DMS 273 (cell line): ENCODE measurements at regions not wholly inside any gene's neighbourhood (a gene's known extent, or its start where the extent isn't known, plus 50 kb on each side); places are given as distances from the start of the nearest gene placed in this dataset.

ENCODE experiments used
- DNase-seq: peaks from one replicate; lab custom pipeline; 2025; ENCODE audit not compliant: unreplicated experiment; lab: John Stamatoyannopoulos, UW

GRCh38 chr15:72966641-72967040, 85.6 kb upstream of the NEO1 start:
- no peak for DNase-seq

DNA sequence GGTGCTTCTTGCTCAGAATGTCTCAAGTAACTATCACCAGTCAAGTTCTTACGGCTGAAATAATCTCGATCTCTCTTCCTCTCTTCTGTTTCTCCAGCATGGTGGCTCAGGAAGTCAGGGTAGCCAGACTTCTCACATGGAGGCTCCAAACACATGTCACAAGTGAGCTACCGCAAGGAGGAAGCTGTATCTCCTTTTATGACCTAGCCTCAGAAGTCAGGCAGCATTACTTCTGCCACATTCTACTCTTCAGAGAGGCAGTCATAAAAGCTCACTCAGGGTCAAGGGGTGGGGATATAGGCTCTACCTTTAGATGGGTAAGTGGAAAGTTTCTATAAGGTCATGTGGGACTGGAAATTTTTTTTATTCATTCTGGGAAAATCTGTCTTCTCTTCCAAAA, 86.6 kb upstream of the NEO1 start:
- DNase-seq = no peak

DNA sequence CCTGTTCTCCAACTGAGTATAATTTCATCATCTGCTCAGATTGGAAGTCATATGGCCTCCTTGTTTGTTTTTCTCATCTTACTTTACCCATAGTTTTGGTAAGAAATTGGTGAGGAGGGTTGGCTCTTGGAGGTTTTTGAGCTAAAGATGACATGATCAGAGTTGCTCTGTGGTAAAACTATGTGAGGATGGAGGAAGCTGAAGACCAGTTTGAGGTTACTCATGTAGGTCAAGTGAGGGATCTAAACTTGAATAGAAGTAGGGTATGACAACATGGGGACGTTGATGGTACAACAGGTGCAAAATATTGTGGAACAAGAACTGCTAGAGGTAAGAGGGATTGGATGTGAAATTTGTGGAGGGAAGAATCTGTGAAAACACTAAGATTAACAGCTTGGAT, 87.7 kb upstream of the NEO1 start:
- DNase-seq = no peak

GRCh38 chr15:72964135-72964534, 88.1 kb upstream of the NEO1 start:
- DNase-seq = no peak

- DNase-seq = no peak
Measured at GRCh38 chr15:72962054-72962702, 90.1 kb upstream of the NEO1 start.

DNA sequence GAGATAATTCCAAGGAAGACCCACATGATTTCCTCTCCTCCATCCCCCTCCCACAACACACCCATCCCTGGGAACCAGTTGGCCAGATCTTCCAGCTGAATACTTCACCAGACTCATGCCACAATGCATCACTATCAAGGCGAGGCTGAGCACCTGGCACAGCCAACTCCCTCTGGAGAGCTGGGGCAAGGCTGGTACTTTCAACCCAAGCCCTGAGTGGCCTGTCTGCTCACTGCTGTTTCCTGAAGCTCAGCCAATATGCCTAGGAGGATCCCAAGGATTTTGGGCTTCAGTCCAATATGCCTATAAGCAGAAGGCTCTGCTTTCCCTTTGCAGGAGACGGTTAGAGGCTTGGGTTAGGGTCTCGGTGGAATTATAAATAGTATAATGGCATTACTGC, 90.9 kb upstream of the NEO1 start:
- DNase-seq = peak; percentile 85

DNA sequence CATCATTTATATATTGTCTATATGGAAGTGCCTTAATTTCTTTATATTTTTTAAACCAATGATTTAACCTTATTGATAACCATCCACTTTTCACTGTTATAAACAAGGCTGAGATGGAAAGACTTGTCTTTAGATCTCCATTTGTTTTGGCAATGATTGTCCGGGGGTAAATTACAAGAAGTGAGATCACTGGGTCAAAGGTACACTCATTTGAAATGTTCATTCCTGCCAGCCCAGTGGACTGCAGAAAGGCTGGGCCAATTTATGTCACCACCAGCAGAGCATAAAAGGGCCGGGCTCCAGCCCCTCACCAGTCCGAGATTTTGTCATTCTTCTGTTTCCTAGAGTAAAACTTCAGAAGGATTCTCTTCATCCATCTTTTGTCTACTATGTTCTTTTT, 93.6 kb upstream of the NEO1 start:
- DNase-seq = no peak

- DNase-seq = no peak
Measured at GRCh38 chr15:72953306-72953705, 99.0 kb upstream of the NEO1 start.

- DNase-seq = peak; percentile 22
Measured at GRCh38 chr15:72952151-72952550, 100.1 kb upstream of the NEO1 start.

GRCh38 chr15:72948662-72949061, 103.6 kb upstream of the NEO1 start:
- no peak for DNase-seq

GRCh38 chr15:72947709-72948108, 104.6 kb upstream of the NEO1 start:
- peak; percentile 3 for DNase-seq

DNA sequence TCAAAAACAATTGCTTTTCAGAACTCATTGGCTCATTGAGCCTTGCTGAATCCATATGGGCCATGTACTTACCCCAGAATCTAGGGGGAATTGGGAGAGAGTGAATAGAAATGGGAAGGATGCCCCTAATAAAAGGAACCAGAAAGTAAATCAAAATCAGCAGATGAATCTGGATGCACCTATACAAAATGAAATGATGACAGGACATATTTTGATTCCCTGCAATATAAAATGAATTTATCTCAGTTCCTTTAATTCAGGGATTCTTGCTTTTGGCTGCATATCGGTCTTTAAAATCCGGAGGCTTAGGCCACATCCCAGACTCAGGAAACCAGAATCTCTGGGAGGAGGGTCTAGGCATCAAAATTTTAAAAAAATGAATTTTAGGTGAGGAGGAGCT, 107.7 kb upstream of the NEO1 start:
- no peak for DNase-seq

GRCh38 chr15:72940229-72940622, 112.0 kb upstream of the NEO1 start:
- no peak for DNase-seq

DNA sequence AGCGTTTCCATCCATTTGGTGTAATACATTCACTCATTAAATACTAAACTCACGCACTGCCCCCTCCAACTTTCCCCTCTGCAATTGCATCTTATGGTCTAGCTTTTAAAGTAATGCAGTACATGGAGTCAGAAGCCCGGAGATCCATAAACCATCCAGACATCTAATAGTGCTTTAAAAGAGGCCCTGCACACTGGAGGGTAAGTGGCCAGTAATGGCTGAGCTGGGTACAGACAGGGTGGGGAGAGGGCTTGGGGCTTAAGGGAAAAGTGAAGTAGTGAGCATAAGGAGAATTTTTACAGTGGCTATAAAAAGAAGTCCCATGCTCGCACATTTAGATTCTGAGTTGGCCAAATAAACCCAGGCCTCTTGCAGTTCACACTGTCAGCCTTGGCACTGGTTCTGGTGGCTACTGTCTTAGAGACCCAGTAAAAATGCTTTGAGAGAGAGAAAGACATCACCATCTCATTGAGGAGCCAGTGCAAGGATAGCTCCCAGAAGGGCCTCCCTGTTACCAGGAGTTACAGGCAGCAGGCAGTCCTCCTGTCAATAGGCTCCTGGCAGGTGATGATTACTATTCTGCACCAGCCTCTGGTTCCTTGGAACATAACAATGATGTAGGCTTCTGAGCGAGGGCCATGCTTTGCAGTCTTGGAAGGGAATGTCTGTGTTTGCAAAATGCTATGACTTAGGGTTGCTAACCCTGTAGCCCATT, 112.6 kb upstream of the NEO1 start:
- no peak for DNase-seq

- DNase-seq = no peak
Measured at GRCh38 chr15:72936691-72937679, 115.3 kb upstream of the NEO1 start.

- no peak for DNase-seq
Measured at GRCh38 chr15:72936237-72936636, 116.0 kb upstream of the NEO1 start.

GRCh38 chr15:72935521-72935920, 116.7 kb upstream of the NEO1 start:
- no peak for DNase-seq

GRCh38 chr15:72934921-72935320, 117.3 kb upstream of the NEO1 start:
- DNase-seq = no peak

- no peak for DNase-seq
Measured at GRCh38 chr15:72933976-72934375, 118.3 kb upstream of the NEO1 start.

DNA sequence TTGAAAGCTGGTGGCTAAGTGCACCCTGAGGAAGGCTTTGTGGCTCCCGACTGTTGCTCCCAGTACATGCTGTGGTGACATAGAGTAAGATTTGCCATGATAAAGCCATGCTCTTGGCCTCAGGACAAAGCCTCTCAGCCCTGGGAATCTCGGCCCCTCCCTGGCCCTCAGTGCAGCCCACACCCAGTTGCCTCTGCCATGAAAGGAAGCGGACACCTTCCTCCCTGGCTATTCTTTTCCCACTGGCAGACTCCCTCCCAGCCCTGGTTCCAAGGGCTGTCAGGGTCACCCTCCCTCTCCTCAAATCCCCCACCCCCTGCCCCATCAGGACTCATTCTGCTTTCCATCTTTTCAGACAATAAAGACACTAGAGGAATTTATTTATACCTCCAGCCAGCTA, 119.8 kb upstream of the NEO1 start:
- DNase-seq = no peak

DNA sequence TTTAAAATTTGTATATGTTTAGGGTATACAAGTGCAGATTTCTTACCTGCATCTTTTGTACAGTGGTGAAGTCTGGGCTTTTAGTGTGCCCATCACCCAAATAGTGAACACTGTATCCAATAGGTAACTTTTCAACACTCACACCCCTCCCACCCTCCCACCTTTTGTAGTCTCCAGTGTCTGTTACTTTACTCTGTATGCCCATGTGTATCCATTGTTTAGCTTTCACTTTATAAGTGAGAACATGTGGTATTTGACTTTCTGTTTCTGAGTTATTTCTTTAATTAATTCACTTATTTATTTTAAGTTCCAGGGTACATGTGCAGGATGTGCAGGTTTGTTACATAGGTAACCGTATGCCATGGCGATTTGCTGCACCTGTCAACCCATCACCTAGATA, 124.8 kb upstream of the NEO1 start:
- no peak for DNase-seq

DNA sequence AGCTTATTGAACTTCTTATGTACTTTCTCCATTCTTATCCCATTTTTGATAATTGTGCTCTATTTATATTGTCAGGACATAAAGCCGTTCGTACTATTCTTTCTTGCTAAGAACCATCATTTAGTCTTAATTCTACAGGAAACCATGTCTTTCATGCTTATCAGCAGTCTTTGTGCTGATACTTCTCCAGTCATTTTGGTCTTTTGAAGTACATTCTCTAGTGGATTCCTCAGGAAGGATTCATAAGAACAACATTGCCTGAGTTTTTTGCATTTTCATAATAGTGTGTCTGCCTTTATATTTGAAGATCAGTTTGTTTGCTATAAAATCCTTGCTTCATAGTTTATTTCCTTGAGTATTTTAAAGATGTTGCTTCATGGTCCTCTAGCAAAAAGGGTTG, 126.6 kb upstream of the NEO1 start:
- DNase-seq = no peak
